ENCODE measurements at regions not wholly inside any gene's neighbourhood (a gene's known extent, or its start where the extent isn't known, plus 50 kb on each side); places are given as distances from the start of the nearest gene placed in this dataset.

- TF ChIP-seq CTCF (IDR thresholded peaks at IDR 0.05; ENCODE audit: insufficient read depth, low read length, poor library complexity, severe bottlenecking) (no peak), EZH2phosphoT487 (conservative IDR thresholded peaks at IDR 0.05; ENCODE audit: low read length) (no peak)
Observed at GRCh38 chr1:218817071-218817470, 356.6 kb upstream of the LYPLAL1 start.
